ENCODE measurements at regions not wholly inside any gene's neighbourhood (a gene's known extent, or its start where the extent isn't known, plus 50 kb on each side); places are given as distances from the start of the nearest gene placed in this dataset.

DNA sequence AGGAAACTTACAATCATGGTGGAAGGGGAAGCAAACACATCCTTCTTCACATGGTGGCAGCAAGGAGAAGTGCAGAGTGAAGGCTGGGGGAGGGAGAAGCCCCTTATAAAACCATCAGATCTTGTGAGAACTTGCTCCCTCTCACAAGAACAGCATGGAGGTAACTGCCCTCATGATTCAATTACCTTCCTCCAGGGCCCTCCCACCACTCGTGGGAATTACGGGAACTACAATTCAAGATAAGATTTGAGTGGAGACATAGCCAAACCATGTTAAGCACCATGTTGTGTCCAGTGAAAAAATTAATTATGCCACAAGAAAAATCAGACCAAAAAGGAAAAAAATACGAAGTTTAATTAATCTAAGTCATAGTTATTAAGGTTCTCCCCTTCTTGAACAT is 109.5 kb downstream of the CLDN17 start:
- 59 to 84% methylated on average over 2 to 3 of the region's 3 CpGs for WGBS, 2 donors (ENCODE audit: low coverage in 1 of 2)
- Histone ChIP-seq H3K27me3 (no peaks in the 10 kb centered on the region), H3K9me3 (no peaks in the 10 kb centered on the region), H3K27ac (no peak overlapping the region), H3K4me3 (no peak overlapping the region), H3K36me3 (no peaks in the 10 kb centered on the region), H3K4me1 (no peaks in the 10 kb centered on the region)
- DNase-seq, result no peak
- TF ChIP-seq POLR2AphosphoS5 (IDR thresholded peaks at IDR 0.05) (no peak), POLR2A (IDR thresholded peaks at IDR 0.05) (no peak), EP300 (IDR thresholded peaks at IDR 0.05; ENCODE audit: low read depth) (no peak)
- TF ChIP-seq, protein P1, sequence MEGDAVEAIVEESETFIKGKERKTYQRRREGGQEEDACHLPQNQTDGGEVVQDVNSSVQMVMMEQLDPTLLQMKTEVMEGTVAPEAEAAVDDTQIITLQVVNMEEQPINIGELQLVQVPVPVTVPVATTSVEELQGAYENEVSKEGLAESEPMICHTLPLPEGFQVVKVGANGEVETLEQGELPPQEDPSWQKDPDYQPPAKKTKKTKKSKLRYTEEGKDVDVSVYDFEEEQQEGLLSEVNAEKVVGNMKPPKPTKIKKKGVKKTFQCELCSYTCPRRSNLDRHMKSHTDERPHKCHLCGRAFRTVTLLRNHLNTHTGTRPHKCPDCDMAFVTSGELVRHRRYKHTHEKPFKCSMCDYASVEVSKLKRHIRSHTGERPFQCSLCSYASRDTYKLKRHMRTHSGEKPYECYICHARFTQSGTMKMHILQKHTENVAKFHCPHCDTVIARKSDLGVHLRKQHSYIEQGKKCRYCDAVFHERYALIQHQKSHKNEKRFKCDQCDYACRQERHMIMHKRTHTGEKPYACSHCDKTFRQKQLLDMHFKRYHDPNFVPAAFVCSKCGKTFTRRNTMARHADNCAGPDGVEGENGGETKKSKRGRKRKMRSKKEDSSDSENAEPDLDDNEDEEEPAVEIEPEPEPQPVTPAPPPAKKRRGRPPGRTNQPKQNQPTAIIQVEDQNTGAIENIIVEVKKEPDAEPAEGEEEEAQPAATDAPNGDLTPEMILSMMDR (IDR thresholded peaks at IDR 0.05), result no peak
- intact Hi-C loops (cut with DNase I; ENCODE audit: low total_unique reads) (no loop called here), in situ Hi-C loops (cut with MboI; ENCODE audit: low pct_ligation_motif_present in 1 of 4, low pct_unique_long_range_greater_than_20kb in 1 of 4, low sequenced_read_pairs in 3 of 4) (no loop called here)

DNA sequence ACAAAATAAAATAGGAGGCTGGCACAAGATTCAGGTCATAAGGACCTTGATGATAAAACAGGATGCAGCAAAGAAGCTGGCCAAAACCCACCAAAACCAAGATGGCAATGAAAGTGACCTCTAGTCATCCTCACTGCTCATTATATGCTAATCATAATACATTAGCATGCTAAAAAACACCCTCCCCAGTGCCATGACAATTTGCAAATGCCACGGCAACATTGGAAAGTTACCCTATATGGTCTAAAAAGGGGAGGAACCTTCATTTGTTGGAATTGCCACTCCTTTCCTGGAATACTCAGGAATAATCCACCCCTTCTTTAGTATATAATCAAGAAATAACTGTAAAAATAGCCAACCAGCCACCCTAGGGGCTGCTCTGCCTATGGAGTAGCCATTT is 108.8 kb upstream of the GRIK1 start:
- no peak for DNase-seq
- Histone ChIP-seq H3K4me1 (no peaks in the 10 kb centered on the region), H3K4me3 (no peak overlapping the region), H3K27ac (no peak overlapping the region), H3K36me3 (no peaks in the 10 kb centered on the region), H3K9me3 (no peaks in the 10 kb centered on the region), H3K27me3 (no peaks in the 10 kb centered on the region)
- TF ChIP-seq POLR2AphosphoS5 (IDR thresholded peaks at IDR 0.05) (no peak), EP300 (IDR thresholded peaks at IDR 0.05; ENCODE audit: low read depth) (no peak), POLR2A (IDR thresholded peaks at IDR 0.05) (no peak)
- TF ChIP-seq, protein P1 (IDR thresholded peaks at IDR 0.05), result no peak
- 81 to 100% methylated on average over 1 of the region's 1 CpG for WGBS, 2 donors (ENCODE audit: low coverage in 1 of 2)
- in situ Hi-C loops (cut with MboI; ENCODE audit: low pct_ligation_motif_present in 1 of 4, low pct_unique_long_range_greater_than_20kb in 1 of 4, low sequenced_read_pairs in 3 of 4), result loop anchor here in 1 of 4 donors (25.0 kb wide), 1 partner anchor 1039 kb away; no protein-coding TSS in a partner anchor
- intact Hi-C loops (cut with DNase I; ENCODE audit: low total_unique reads), result no loop called here

DNA sequence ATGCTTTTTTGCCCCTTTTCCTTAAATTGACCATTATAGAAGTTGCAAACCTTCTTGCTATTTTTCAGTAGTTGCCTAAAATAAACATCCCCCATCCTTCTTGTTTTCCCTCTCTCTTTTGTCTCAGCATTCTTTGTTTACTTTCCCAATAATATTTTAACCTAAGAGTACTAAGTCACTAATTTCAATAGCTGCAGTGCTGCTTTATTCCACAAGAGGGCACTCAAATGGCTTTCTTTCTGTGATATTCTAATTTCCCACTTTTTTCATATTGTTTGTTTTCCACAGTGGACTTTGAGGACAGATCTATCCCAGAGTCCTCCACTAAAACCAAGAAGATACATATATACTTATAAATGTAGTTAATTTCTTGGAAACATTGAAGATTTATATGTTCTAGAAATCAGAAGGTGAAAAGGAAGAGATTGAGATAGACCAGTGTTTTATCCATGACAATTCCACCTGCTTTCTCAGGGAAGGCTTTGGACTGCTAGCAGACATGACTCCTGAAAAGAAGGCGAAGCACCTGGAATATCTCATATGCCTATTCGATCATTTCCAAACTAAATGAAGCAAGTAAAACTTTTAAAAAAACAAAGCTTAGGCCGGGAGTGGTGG is 104.8 kb upstream of the GRIK1 start:
- Histone ChIP-seq H3K9me3 (no peaks in the 10 kb centered on the region), H3K36me3 (no peaks in the 10 kb centered on the region), H3K4me1 (no peaks in the 10 kb centered on the region), H3K27me3 (no peaks in the 10 kb centered on the region), H3K27ac (no peak overlapping the region), H3K4me3 (no peak overlapping the region)
- TF ChIP-seq EP300 (IDR thresholded peaks at IDR 0.05; ENCODE audit: low read depth), result no peak
- TF ChIP-seq POLR2A (IDR thresholded peaks at IDR 0.05), result no peak
- TF ChIP-seq POLR2AphosphoS5 (IDR thresholded peaks at IDR 0.05), result no peak
- TF ChIP-seq, protein P1 (IDR thresholded peaks at IDR 0.05), result peak; percentile 65 to 88 (median 76)
- intact Hi-C loops (cut with DNase I; ENCODE audit: low total_unique reads) (no loop called here), in situ Hi-C loops (cut with MboI; ENCODE audit: low pct_ligation_motif_present in 1 of 4, low pct_unique_long_range_greater_than_20kb in 1 of 4, low sequenced_read_pairs in 3 of 4) (loop anchor here in 1 of 4 donors (25.0 kb wide), 1 partner anchor 1043 kb away; no protein-coding TSS in a partner anchor)
- no peak for DNase-seq
- WGBS, 2 donors (ENCODE audit: low coverage in 1 of 2), result 75 to 76% methylated on average over 3 of the region's 3 CpGs

DNA sequence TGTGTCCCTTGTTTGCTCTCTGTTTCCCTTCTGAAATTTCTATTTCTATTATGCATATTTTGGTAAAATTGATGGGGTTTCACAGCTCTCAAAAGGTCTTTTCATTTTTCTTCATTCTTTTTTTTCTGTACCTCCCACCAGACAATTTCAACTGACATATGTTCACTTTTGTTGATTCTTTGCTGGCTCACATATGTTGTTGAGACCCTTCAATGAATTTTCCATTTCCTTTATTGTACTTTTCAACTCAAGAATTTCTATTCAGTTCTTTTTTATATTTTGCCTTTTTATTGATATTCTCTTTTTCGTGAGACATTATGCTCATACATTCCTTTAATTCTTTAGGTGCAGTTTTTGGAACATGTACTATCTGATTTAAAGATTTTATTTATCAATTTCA is 102.6 kb upstream of the GRIK1 start:
- Histone ChIP-seq H3K4me3 (no peak overlapping the region), H3K9me3 (no peaks in the 10 kb centered on the region), H3K27ac (no peak overlapping the region), H3K4me1 (no peaks in the 10 kb centered on the region), H3K27me3 (no peaks in the 10 kb centered on the region), H3K36me3 (no peaks in the 10 kb centered on the region)
- DNase-seq, result no peak
- in situ Hi-C loops (cut with MboI; ENCODE audit: low pct_ligation_motif_present in 1 of 4, low pct_unique_long_range_greater_than_20kb in 1 of 4, low sequenced_read_pairs in 3 of 4) (loop anchor here in 1 of 4 donors (25.0 kb wide), 1 partner anchor 1045 kb away; no protein-coding TSS in a partner anchor), intact Hi-C loops (cut with DNase I; ENCODE audit: low total_unique reads) (no loop called here)
- TF ChIP-seq POLR2AphosphoS5 (IDR thresholded peaks at IDR 0.05), result no peak
- TF ChIP-seq POLR2A (IDR thresholded peaks at IDR 0.05), result no peak
- TF ChIP-seq, protein P1 (IDR thresholded peaks at IDR 0.05), result no peak
- no peak for TF ChIP-seq EP300 (IDR thresholded peaks at IDR 0.05; ENCODE audit: low read depth)
- 69 to 86% methylated on average over 1 of the region's 1 CpG for WGBS, 2 donors (ENCODE audit: low coverage in 1 of 2)
